HEK293T (cell line): ENCODE measurements at regions not wholly inside any gene's neighbourhood (a gene's known extent, or its start where the extent isn't known, plus 50 kb on each side); places are given as distances from the start of the nearest gene placed in this dataset.

ENCODE experiments used
- CTCF ChIA-PET: fragments of 350-600 bp; formaldehyde crosslinking; extraction: SDS; loops from one replicate; lab custom pipeline; 2021; ENCODE audit warnings: antibody characterized with exemption, inconsistent platforms; lab: Yijun Ruan, JAX
- POLR2A ChIA-PET: fragments of 350-600 bp; formaldehyde crosslinking; extraction: SDS; loops from one replicate; lab custom pipeline; 2020; ENCODE audit warnings: antibody characterized with exemption, inconsistent platforms; lab: Yijun Ruan, JAX
- DNase-seq: peaks from one replicate; pipeline ENCODE4 v3.0.0; 2012; ENCODE audit warnings: mixed read lengths; ENCODE audit errors: extremely low spot score
- ARNT ChIP-seq: fragments of 450-650 bp; IDR thresholded peaks from 2 replicates; pipeline ENCODE4 v1.6.1; 2017; ENCODE audit warnings: mild to moderate bottlenecking
- BHLHE40 ChIP-seq: fragments of 450-650 bp; IDR thresholded peaks from 2 replicates; pipeline ENCODE4 v1.6.1; 2016; ENCODE audit warnings: mild to moderate bottlenecking, moderate library complexity, borderline replicate concordance
- CTBP1 ChIP-seq: fragments of 450-650 bp; IDR thresholded peaks from 2 replicates; pipeline ENCODE4 v1.6.1; 2016; ENCODE audit warnings: borderline replicate concordance
- ELF4 ChIP-seq: fragments of 450-650 bp; IDR thresholded peaks from 2 replicates; pipeline ENCODE4 v1.6.1; 2017; ENCODE audit warnings: antibody characterized with exemption
- FOXA1 ChIP-seq: fragments of 450-650 bp; IDR thresholded peaks from 2 replicates; pipeline ENCODE4 v1.6.1; 2016; ENCODE audit warnings: mild to moderate bottlenecking
- FOXK2 ChIP-seq: fragments of 450-650 bp; IDR thresholded peaks from 2 replicates; pipeline ENCODE4 v1.6.1; 2016; ENCODE audit warnings: mild to moderate bottlenecking
- FOXM1 ChIP-seq: fragments of 450-650 bp; IDR thresholded peaks from 2 replicates; pipeline ENCODE4 v1.6.1; 2017; ENCODE audit warnings: mild to moderate bottlenecking, borderline replicate concordance
- HDGF ChIP-seq: fragments of 450-650 bp; IDR thresholded peaks from 2 replicates; pipeline ENCODE4 v1.6.1; 2017; ENCODE audit warnings: antibody characterized with exemption, borderline replicate concordance
- L3MBTL2 ChIP-seq: fragments of 450-650 bp; conservative IDR thresholded peaks from 2 replicates; pipeline ENCODE4 v1.6.1; 2016; ENCODE audit warnings: mild to moderate bottlenecking
- LEF1 ChIP-seq: fragments of 450-650 bp; IDR thresholded peaks from 2 replicates; pipeline ENCODE4 v1.6.1; 2017; ENCODE audit warnings: mild to moderate bottlenecking, borderline replicate concordance
- NFRKB ChIP-seq: fragments of 450-650 bp; IDR thresholded peaks from 2 replicates; pipeline ENCODE4 v1.6.1; 2016; ENCODE audit warnings: mild to moderate bottlenecking, moderate library complexity
- PKNOX1 ChIP-seq: fragments of 450-650 bp; IDR thresholded peaks from 2 replicates; pipeline ENCODE4 v1.6.1; 2016
- SP1 ChIP-seq: fragments of 450-650 bp; IDR thresholded peaks from 2 replicates; pipeline ENCODE4 v1.6.1; 2017
- SUZ12 ChIP-seq: fragments of 450-650 bp; IDR thresholded peaks from 2 replicates; pipeline ENCODE4 v1.6.1; 2016; ENCODE audit warnings: mild to moderate bottlenecking
- TARDBP ChIP-seq: fragments of 450-650 bp; IDR thresholded peaks from 2 replicates; pipeline ENCODE4 v1.6.1; 2016
- ZNF384 ChIP-seq: fragments of 450-650 bp; IDR thresholded peaks from 2 replicates; pipeline ENCODE4 v1.6.1; 2016

- ChIA-PET CTCF (no interaction called here), POLR2A (no interaction called here)
- DNase-seq: no peak
- TF ChIP-seq FOXM1 (no peak), ELF4 (no peak), LEF1 (no peak), CTBP1 (no peak)
These were observed 322.7 kb downstream of the BLID start for GRCh38 chr11:121793291-121793690.

- DNase-seq: no peak
- CTCF ChIA-PET: no interaction called here
- TF ChIP-seq LEF1 (no peak), ARNT (no peak), HDGF (no peak), ELF4 (no peak), FOXA1 (no peak), SP1 (no peak), CTBP1 (no peak), L3MBTL2 (no peak), FOXM1 (no peak), ZNF384 (no peak), FOXK2 (no peak), BHLHE40 (no peak), NFRKB (no peak), PKNOX1 (no peak), SUZ12 (no peak), TARDBP (no peak)
- POLR2A ChIA-PET: no interaction called here
These were observed 323.8 kb downstream of the BLID start for GRCh38 chr11:121792185-121792584.

- DNase-seq: no peak
- ChIA-PET CTCF (no interaction called here), POLR2A (no interaction called here)
- TF ChIP-seq PKNOX1 (no peak), SP1 (no peak), L3MBTL2 (no peak), FOXK2 (no peak), ZNF384 (no peak), BHLHE40 (no peak), TARDBP (no peak), HDGF (no peak), ELF4 (no peak), CTBP1 (no peak), SUZ12 (no peak), FOXA1 (no peak), FOXM1 (no peak), LEF1 (no peak)
These were observed 325.6 kb downstream of the BLID start for GRCh38 chr11:121790430-121790829.

- POLR2A ChIA-PET: no interaction called here
- TF ChIP-seq ZNF384: no peak
- no peak for TF ChIP-seq CTBP1
- TF ChIP-seq ARNT: no peak
- no peak for TF ChIP-seq ELF4
- TF ChIP-seq SP1: no peak
- no peak for TF ChIP-seq LEF1
- no peak for TF ChIP-seq FOXA1
- no peak for TF ChIP-seq TARDBP
- no peak for TF ChIP-seq L3MBTL2
- no peak for TF ChIP-seq PKNOX1
- TF ChIP-seq BHLHE40: no peak
- TF ChIP-seq FOXK2: no peak
- CTCF ChIA-PET: no interaction called here
- no peak for DNase-seq
These were observed 328.2 kb upstream of the SORL1-AS1 start for GRCh38 chr11:121780971-121781370.

GRCh38 chr11:121777056-121777455 lies 324.3 kb upstream of the SORL1-AS1 start:
- TF ChIP-seq NFRKB: no peak
- TF ChIP-seq FOXA1: no peak
- no peak for TF ChIP-seq ZNF384
- TF ChIP-seq L3MBTL2: no peak
- TF ChIP-seq LEF1: no peak
- no peak for TF ChIP-seq CTBP1
- no peak for TF ChIP-seq HDGF
- no peak for TF ChIP-seq BHLHE40
- no peak for TF ChIP-seq PKNOX1
- no peak for TF ChIP-seq ARNT
- no peak for TF ChIP-seq FOXK2
- TF ChIP-seq TARDBP: no peak
- TF ChIP-seq SP1: no peak
- no peak for TF ChIP-seq ELF4
- no peak for TF ChIP-seq FOXM1
- no peak for TF ChIP-seq SUZ12
- POLR2A ChIA-PET: no interaction called here

GRCh38 chr11:121775276-121775675 lies 322.5 kb upstream of the SORL1-AS1 start:
- CTCF ChIA-PET: no interaction called here
- TF ChIP-seq ELF4: no peak
- no peak for TF ChIP-seq FOXM1
- TF ChIP-seq ARNT: no peak
- no peak for TF ChIP-seq SUZ12
- no peak for TF ChIP-seq BHLHE40
- TF ChIP-seq TARDBP: no peak
- TF ChIP-seq L3MBTL2: no peak
- POLR2A ChIA-PET: no interaction called here
- no peak for DNase-seq

More at GRCh38 chr11:121777056-121777455, 324.3 kb upstream of the SORL1-AS1 start:
- no peak for DNase-seq
- CTCF ChIA-PET: no interaction called here
